ENCODE measurements at regions not wholly inside any gene's neighbourhood (a gene's known extent, or its start where the extent isn't known, plus 50 kb on each side); places are given as distances from the start of the nearest gene placed in this dataset.

DNA sequence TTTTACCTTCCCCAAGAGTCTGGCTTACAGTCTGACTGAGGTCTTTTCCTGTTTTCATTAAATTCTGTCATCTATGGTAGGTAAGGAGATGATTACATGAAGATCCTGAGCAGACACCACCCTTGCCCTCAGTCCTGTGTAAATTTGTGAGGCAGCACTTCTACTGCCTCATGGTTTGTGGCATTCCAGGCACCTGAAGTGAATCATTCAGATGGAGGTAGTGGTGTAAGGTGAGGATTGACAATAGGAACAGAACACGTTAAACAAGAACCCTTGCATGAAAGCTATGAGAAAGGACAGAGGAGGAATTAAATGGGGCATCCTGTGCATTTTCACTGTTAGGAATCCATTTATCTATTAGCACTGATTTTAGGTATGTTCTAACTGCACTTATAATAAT, 618.6 kb downstream of the TLL1 start:
- TF ChIP-seq, protein P1, sequence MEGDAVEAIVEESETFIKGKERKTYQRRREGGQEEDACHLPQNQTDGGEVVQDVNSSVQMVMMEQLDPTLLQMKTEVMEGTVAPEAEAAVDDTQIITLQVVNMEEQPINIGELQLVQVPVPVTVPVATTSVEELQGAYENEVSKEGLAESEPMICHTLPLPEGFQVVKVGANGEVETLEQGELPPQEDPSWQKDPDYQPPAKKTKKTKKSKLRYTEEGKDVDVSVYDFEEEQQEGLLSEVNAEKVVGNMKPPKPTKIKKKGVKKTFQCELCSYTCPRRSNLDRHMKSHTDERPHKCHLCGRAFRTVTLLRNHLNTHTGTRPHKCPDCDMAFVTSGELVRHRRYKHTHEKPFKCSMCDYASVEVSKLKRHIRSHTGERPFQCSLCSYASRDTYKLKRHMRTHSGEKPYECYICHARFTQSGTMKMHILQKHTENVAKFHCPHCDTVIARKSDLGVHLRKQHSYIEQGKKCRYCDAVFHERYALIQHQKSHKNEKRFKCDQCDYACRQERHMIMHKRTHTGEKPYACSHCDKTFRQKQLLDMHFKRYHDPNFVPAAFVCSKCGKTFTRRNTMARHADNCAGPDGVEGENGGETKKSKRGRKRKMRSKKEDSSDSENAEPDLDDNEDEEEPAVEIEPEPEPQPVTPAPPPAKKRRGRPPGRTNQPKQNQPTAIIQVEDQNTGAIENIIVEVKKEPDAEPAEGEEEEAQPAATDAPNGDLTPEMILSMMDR (IDR thresholded peaks at IDR 0.05; ENCODE audit: borderline replicate concordance) = no peak
- no peaks in the 10 kb centered on the region for H3K36me3 ChIP-seq
- H3K9me3 ChIP-seq (replicated peaks) = no peaks in the 10 kb centered on the region
- intact Hi-C loops (cut with micrococcal nuclease) = no loop called here
- H3K27ac ChIP-seq (replicated peaks) = no peak overlapping the region
- no peak overlapping the region for H3K4me3 ChIP-seq
- DNase-seq = no peak
- H3K4me1 ChIP-seq = no peaks in the 10 kb centered on the region
- H3K27me3 ChIP-seq (ENCODE audit: low read depth) = no peaks in the 10 kb centered on the region

DNA sequence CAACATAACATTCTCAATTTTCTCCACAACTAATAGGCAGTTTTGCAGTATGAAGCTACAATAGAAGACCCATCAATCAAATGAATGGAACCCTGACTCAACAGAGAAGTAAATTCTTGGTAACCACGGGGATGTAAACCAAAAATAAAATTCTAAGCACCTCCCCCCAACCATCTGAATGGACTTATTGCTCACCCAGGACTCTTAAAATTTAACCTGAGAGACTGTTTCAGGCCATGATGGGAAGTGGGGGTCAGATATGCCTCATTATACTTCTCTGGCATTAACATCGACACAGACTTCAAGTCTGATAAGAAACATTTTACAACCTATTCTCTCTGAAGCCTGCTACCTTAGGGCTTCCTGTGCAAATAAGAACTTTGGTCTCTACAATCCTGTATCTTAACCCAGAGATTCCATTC, 620.9 kb downstream of the TLL1 start:
- intact Hi-C loops (cut with micrococcal nuclease) = no loop called here
- no peak for DNase-seq
- Histone ChIP-seq H3K36me3 (no peaks in the 10 kb centered on the region), H3K4me1 (no peaks in the 10 kb centered on the region), H3K27ac (replicated peaks) (no peak overlapping the region), H3K4me3 (no peak overlapping the region), H3K9me3 (replicated peaks) (no peaks in the 10 kb centered on the region), H3K27me3 (ENCODE audit: low read depth) (no peaks in the 10 kb centered on the region)
- TF ChIP-seq, protein P1 (IDR thresholded peaks at IDR 0.05; ENCODE audit: borderline replicate concordance) = no peak

DNA sequence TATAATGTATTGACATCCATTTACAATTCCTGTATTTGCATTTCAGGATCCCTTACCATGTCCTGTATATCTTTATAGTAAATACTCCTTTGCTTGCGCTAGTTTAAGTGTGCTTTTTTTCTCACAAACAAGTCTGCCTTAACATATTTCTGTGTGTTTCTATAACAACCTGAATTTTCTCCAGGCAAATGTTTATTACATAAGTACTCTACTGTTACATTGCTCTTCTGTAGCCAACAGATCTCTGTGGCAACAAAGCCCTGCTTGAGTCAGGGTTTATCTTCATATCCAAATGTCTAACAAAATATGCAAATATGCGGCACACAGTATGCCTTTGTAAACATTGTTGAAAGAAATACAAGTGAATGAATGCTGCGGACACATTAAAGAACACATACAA, 625.5 kb downstream of the TLL1 start:
- H3K9me3 ChIP-seq (replicated peaks) = peaks cover 3% of the 10 kb centered on the region
- H3K27ac ChIP-seq (replicated peaks) = no peak overlapping the region
- TF ChIP-seq, protein P1 (IDR thresholded peaks at IDR 0.05; ENCODE audit: borderline replicate concordance) = no peak
- no peak overlapping the region for H3K4me3 ChIP-seq
- H3K36me3 ChIP-seq = no peaks in the 10 kb centered on the region
- no peak for DNase-seq
- intact Hi-C loops (cut with micrococcal nuclease) = no loop called here
- no peaks in the 10 kb centered on the region for H3K27me3 ChIP-seq (ENCODE audit: low read depth)
- no peaks in the 10 kb centered on the region for H3K4me1 ChIP-seq

DNA sequence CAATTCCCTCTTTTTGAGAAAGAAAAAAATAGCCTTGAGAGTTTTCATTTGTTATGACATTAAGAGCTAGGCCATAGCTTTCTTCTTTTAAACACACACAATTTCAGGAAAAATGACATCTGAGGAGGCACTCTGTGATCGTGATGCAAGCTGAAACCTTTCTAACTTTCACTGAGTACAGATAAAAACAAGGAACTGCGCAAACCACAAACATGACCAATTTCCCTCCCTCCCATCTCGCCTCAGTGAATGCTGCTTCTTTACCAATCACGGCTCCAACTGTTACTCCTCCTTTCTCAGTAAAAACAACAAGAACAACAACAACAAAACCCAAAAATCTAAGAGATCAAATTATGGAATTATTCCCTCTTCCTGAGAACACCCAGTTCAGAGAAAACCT, 626.8 kb downstream of the TLL1 start:
- Histone ChIP-seq H3K9me3 (replicated peaks) (peaks cover 3% of the 10 kb centered on the region), H3K27me3 (ENCODE audit: low read depth) (no peaks in the 10 kb centered on the region), H3K27ac (replicated peaks) (no peak overlapping the region), H3K4me3 (no peak overlapping the region), H3K36me3 (no peaks in the 10 kb centered on the region), H3K4me1 (no peaks in the 10 kb centered on the region)
- DNase-seq = no peak
- intact Hi-C loops (cut with micrococcal nuclease) = no loop called here
- TF ChIP-seq, protein P1 (IDR thresholded peaks at IDR 0.05; ENCODE audit: borderline replicate concordance) = no peak

DNA sequence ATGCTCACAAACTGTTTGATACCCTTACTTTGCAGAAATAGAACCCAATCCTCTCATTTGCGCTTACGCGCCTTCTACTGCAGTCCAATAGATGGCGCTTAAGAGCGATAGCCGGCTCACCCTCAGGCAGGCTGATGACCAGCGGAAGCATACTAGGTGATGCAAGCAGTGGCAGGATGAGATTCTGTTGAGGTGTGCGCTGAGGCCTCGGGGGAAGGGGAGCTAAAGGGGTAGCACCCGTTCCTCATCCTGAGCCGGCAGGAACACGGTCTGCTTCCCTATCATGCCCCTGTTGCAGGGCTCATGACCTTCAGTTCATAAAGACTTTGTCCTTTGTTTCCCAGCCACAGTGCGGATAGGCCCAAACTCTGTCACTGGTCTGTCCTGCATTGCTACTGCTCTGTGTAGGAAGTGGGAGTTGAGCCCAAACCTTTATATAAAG, 628.9 kb downstream of the TLL1 start:
- intact Hi-C loops (cut with micrococcal nuclease) = no loop called here
- no peak for DNase-seq
- TF ChIP-seq, protein P1 (IDR thresholded peaks at IDR 0.05; ENCODE audit: borderline replicate concordance) = no peak
- H3K4me3 ChIP-seq = no peak overlapping the region
- no peaks in the 10 kb centered on the region for H3K4me1 ChIP-seq
- H3K9me3 ChIP-seq (replicated peaks) = peaks cover 3% of the 10 kb centered on the region
- no peaks in the 10 kb centered on the region for H3K27me3 ChIP-seq (ENCODE audit: low read depth)
- no peak overlapping the region for H3K27ac ChIP-seq (replicated peaks)
- H3K36me3 ChIP-seq = no peaks in the 10 kb centered on the region

DNA sequence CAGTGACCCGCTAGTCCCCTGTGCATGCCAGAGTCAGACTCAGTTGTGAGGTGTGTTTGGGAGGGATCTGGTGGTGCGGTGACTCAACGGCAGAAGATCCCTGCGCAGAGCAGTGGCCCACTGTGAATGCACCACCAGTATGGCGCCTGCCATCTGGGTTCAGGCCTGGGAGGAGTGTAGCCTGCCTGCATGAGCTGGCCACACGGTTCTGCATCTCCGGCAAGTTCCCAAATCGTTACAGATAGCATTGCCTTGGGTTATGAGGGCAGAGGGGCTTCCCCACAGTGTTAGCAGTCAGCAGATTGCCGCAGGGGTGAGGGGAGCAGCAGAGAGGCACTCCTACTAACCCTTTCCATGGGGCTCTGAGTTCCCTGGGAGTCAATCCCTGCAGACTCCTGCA, 629.6 kb downstream of the TLL1 start:
- no peaks in the 10 kb centered on the region for H3K36me3 ChIP-seq
- H3K27ac ChIP-seq (replicated peaks) = no peak overlapping the region
- no peak overlapping the region for H3K4me3 ChIP-seq
- H3K4me1 ChIP-seq = no peaks in the 10 kb centered on the region
- TF ChIP-seq, protein P1 (IDR thresholded peaks at IDR 0.05; ENCODE audit: borderline replicate concordance) = no peak
- H3K9me3 ChIP-seq (replicated peaks) = peaks cover 3% of the 10 kb centered on the region
- no peaks in the 10 kb centered on the region for H3K27me3 ChIP-seq (ENCODE audit: low read depth)
- intact Hi-C loops (cut with micrococcal nuclease) = no loop called here
- DNase-seq = no peak
